HG03025 (cell line): ENCODE measurements at regions not wholly inside any gene's neighbourhood (a gene's known extent, or its start where the extent isn't known, plus 50 kb on each side); places are given as distances from the start of the nearest gene placed in this dataset.
"Not testable (repeated sequence)": the region's sequence is repeated elsewhere in the genome, so short reads cannot be mapped to it uniquely, and the experiment has no call there.

ENCODE experiments used
- ATAC-seq: cut with Tn5 transposase; IDR thresholded peaks from one replicate; pipeline ENCODE4 v1.9.1; 2021; ENCODE audit warnings: mild to moderate bottlenecking, moderate library complexity; ENCODE audit not compliant: unreplicated experiment, low FRiP score

- no peak for ATAC-seq
Measured at GRCh38 chr4:170248576-170248975, 158.8 kb upstream of the AADAT start.

GRCh38 chr4:170248029-170248428 lies 158.3 kb upstream of the AADAT start:
- ATAC-seq, result no peak

- no peak for ATAC-seq
Measured at GRCh38 chr4:170247596-170247995, 157.8 kb upstream of the AADAT start.

GRCh38 chr4:170243662-170244288 lies 154.0 kb upstream of the AADAT start:
- no peak for ATAC-seq

- ATAC-seq, result no peak
Measured at GRCh38 chr4:170242471-170242870, 152.7 kb upstream of the AADAT start.

GRCh38 chr4:170234800-170235199 lies 145.0 kb upstream of the AADAT start:
- no peak for ATAC-seq

GRCh38 chr4:170231377-170231776 lies 141.6 kb upstream of the AADAT start:
- ATAC-seq, result no peak

GRCh38 chr4:170230242-170230641 lies 140.5 kb upstream of the AADAT start:
- ATAC-seq, result no peak

GRCh38 chr4:170229006-170229405 lies 139.2 kb upstream of the AADAT start:
- no peak for ATAC-seq

GRCh38 chr4:170227928-170228327 lies 138.2 kb upstream of the AADAT start:
- ATAC-seq, result no peak

- no peak for ATAC-seq
Measured at GRCh38 chr4:170226288-170226687, 136.5 kb upstream of the AADAT start.

- no peak for ATAC-seq
Measured at GRCh38 chr4:170214731-170215130, 125.0 kb upstream of the AADAT start.

- ATAC-seq, result no peak
Measured at GRCh38 chr4:170214101-170214500, 124.3 kb upstream of the AADAT start.

GRCh38 chr4:170202721-170203120 lies 113.0 kb upstream of the AADAT start:
- ATAC-seq, result no peak

GRCh38 chr4:170198747-170199146 lies 109.0 kb upstream of the AADAT start:
- no peak for ATAC-seq

- not testable (repeated sequence) for ATAC-seq
Measured at GRCh38 chr4:170194794-170195193, 105.0 kb upstream of the AADAT start.

GRCh38 chr4:170193496-170193895 lies 103.7 kb upstream of the AADAT start:
- no peak for ATAC-seq

GRCh38 chr4:170190265-170190664 lies 100.5 kb upstream of the AADAT start:
- ATAC-seq, result no peak

- ATAC-seq, result no peak
Measured at GRCh38 chr4:170170861-170171260, 81.1 kb upstream of the AADAT start.

- ATAC-seq, result no peak
Measured at GRCh38 chr4:170169699-170170098, 79.9 kb upstream of the AADAT start.

- no peak for ATAC-seq
Measured at GRCh38 chr4:170167678-170168077, 77.9 kb upstream of the AADAT start.

GRCh38 chr4:170166193-170166592 lies 76.4 kb upstream of the AADAT start:
- ATAC-seq, result not testable (repeated sequence)

- ATAC-seq, result no peak
Measured at GRCh38 chr4:170162416-170162815, 72.7 kb upstream of the AADAT start.
